Upper lobe of left lung (tissue), 6 donors: ENCODE measurements at regions not wholly inside any gene's neighbourhood (a gene's known extent, or its start where the extent isn't known, plus 50 kb on each side); places are given as distances from the start of the nearest gene placed in this dataset.

Experiments
- ATAC-seq, 2 donors: fragments of 200-7000 bp; cut with Tn5 transposase; one replicate each; pipeline ENCODE4 v1.9.1; 2022; ENCODE audit warnings: mild to moderate bottlenecking in 2 of 2, moderate library complexity in 2 of 2; ENCODE audit not compliant: low FRiP score in 2 of 2
- DNase-seq, 2 donors: peaks; one replicate each; pipeline ENCODE4 v3.0.0-alpha.2; 2019 to 2020
- H3K27ac ChIP-seq, 4 donors: fragments of 200-600 bp; sonication (generic); one replicate each; pipeline ENCODE4 v1.5.1; 2016 to 2019
- H3K27me3 ChIP-seq, 4 donors: fragments of 200-600 bp; sonication (generic); one replicate each; pipeline ENCODE4 v1.5.1; 2017 to 2019
- H3K36me3 ChIP-seq, 4 donors: fragments of 200-600 bp; sonication (generic); one replicate each; pipeline ENCODE4 v1.5.1; 2016 to 2019
- H3K4me1 ChIP-seq, 4 donors: fragments of 200-600 bp; sonication (generic); one replicate each; pipeline ENCODE4 v1.5.1; 2018 to 2019
- H3K4me3 ChIP-seq, 4 donors: fragments of 200-600 bp; sonication (generic); one replicate each; pipeline ENCODE4 v1.5.1; 2017 to 2019; ENCODE audit warnings: mild to moderate bottlenecking in 2 of 4, moderate library complexity in 1 of 4
- H3K9me3 ChIP-seq, 4 donors: fragments of 200-600 bp; sonication (generic); one replicate each; pipeline ENCODE4 v1.5.1; 2018 to 2019
- EP300 ChIP-seq, 4 donors: sonication (generic); formaldehyde crosslinking; IDR thresholded peaks; one replicate each; pipeline ENCODE4 v1.5.1; 2017; ENCODE audit warnings: antibody characterized with exemption in 4 of 4, control low read depth in 2 of 4
- POLR2A ChIP-seq, 4 donors: fragments of 450-650 bp; IDR thresholded peaks; one replicate each; pipeline ENCODE4 v1.5.1; 2016 to 2017; ENCODE audit warnings: antibody characterized with exemption in 4 of 4, mild to moderate bottlenecking in 2 of 4
- POLR2AphosphoS5 ChIP-seq, 2 donors: sonication (generic); formaldehyde crosslinking; IDR thresholded peaks; one replicate each; pipeline ENCODE4 v1.5.1; 2017; ENCODE audit warnings: antibody characterized with exemption in 2 of 2
- WGBS, 2 donors: methylation state at CpG; one replicate each; pipeline ENCODE4 v1.1.5; 2017 to 2018; 5-methylcytosine and 5-hydroxymethylcytosine counted together
- TF ChIP-seq, protein P1 (sequence below), 6 experiments: fragments of 450-650 bp in 4 of 6; fragments of 200-600 bp in 2 of 6; sonication (generic) in 2 of 6; IDR thresholded peaks; one replicate each; pipeline ENCODE4 v1.5.1; 2016 to 2019; ENCODE audit warnings: antibody characterized with exemption in 6 of 6
- donor health status: DM: no; HTN: no; CAD: no; lungs with moderate emphysema.
- donor health status: DM: no; HTN: yes; CAD: no; lungs with severe emphysema.

DNA sequence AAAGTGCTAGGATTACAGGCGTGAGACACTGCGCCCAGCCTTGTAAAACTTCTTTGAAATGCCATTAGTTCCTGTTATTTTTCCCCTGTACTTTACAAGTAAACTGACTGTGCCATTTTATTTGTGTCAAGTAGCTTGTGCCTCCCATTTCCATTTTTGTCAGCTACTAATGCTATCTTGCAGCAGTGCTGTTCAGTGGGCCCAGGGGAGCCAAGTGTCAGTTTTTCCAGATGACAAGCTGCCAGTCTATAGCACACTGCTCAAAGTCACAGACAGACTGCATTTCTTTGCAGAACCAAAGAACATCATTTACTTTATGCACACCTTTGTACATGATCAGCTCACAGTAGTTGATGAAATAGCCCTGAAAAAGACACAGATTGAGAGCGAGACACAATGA, 901.3 kb upstream of the CDH2 start:
- 84 to 89% methylated on average over 3 of the region's 3 CpGs for WGBS, 2 donors
- DNase-seq (no peak), ATAC-seq (no peak)

DNA sequence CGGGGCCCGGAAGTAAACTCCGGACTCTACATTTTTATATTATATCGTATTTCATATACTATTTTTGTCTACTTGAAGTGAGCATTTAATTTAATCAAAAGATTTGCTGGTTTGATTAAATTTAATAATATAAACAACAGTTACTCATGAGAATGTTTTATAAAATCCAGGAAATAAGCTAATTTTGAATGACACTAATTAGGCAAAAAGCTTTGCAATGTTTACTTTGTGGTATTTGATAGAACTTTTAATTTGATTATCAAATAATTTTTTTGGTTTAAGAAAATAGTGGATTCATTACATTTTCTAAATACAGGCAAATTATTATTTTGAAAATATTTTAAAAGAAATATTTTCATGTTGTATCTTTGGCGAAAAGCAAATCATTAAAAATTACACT, 900.4 kb upstream of the CDH2 start:
- 90 to 92% methylated on average over 5 of the region's 5 CpGs for WGBS, 2 donors
- Histone ChIP-seq H3K4me1 (no peaks in the 10 kb centered on the region), H3K36me3 (no peaks in the 10 kb centered on the region), H3K4me3 (no peak overlapping the region), H3K27me3 (no peaks in the 10 kb centered on the region), H3K9me3 (no peaks in the 10 kb centered on the region), H3K27ac (no peak overlapping the region)
- DNase-seq, result no peak
- TF ChIP-seq POLR2AphosphoS5 (IDR thresholded peaks at IDR 0.05), result no peak
- no peak for TF ChIP-seq POLR2A (IDR thresholded peaks at IDR 0.05)
- no peak for TF ChIP-seq EP300 (IDR thresholded peaks at IDR 0.05)
- TF ChIP-seq, protein P1, sequence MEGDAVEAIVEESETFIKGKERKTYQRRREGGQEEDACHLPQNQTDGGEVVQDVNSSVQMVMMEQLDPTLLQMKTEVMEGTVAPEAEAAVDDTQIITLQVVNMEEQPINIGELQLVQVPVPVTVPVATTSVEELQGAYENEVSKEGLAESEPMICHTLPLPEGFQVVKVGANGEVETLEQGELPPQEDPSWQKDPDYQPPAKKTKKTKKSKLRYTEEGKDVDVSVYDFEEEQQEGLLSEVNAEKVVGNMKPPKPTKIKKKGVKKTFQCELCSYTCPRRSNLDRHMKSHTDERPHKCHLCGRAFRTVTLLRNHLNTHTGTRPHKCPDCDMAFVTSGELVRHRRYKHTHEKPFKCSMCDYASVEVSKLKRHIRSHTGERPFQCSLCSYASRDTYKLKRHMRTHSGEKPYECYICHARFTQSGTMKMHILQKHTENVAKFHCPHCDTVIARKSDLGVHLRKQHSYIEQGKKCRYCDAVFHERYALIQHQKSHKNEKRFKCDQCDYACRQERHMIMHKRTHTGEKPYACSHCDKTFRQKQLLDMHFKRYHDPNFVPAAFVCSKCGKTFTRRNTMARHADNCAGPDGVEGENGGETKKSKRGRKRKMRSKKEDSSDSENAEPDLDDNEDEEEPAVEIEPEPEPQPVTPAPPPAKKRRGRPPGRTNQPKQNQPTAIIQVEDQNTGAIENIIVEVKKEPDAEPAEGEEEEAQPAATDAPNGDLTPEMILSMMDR (IDR thresholded peaks at IDR 0.05), result no peak
- ATAC-seq, result no peak

More for the DNA sequence above, 901.3 kb upstream of the CDH2 start:
- H3K36me3 ChIP-seq, result no peaks in the 10 kb centered on the region
- no peak overlapping the region for H3K4me3 ChIP-seq
- no peaks in the 10 kb centered on the region for H3K27me3 ChIP-seq
- TF ChIP-seq POLR2A (IDR thresholded peaks at IDR 0.05), result no peak
- TF ChIP-seq EP300 (IDR thresholded peaks at IDR 0.05), result no peak
- TF ChIP-seq POLR2AphosphoS5 (IDR thresholded peaks at IDR 0.05), result no peak
- TF ChIP-seq, protein P1 (IDR thresholded peaks at IDR 0.05), result no peak
- H3K27ac ChIP-seq, result no peak overlapping the region
- no peaks in the 10 kb centered on the region for H3K9me3 ChIP-seq
- H3K4me1 ChIP-seq, result no peaks in the 10 kb centered on the region

DNA sequence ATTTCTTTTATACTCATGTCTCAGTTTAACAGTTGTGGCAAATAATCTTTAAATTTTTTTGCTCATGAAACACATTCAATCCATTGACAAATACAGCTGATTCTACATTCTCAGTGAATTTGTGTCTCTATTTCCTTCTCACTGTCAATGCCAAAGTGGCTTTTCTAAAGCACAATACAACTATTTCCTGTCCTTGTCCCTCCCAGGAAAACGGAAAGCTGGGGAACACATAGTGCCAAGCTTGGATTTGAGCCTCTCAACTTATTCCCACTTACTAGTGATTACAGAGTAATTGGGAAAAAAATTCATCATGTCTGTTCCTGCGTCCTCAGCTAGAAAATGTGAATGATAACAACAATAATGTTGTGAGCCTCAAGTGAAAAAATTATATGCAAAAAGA, 899.7 kb upstream of the CDH2 start:
- no peaks in the 10 kb centered on the region for H3K27me3 ChIP-seq
- no peaks in the 10 kb centered on the region for H3K4me1 ChIP-seq
- no peaks in the 10 kb centered on the region for H3K36me3 ChIP-seq
- no peak overlapping the region for H3K4me3 ChIP-seq
- ATAC-seq (no peak), DNase-seq (no peak)
- H3K27ac ChIP-seq, result no peak overlapping the region
- WGBS, 2 donors, result 54 to 68% methylated on average over 2 of the region's 2 CpGs
- no peaks in the 10 kb centered on the region for H3K9me3 ChIP-seq
- TF ChIP-seq POLR2AphosphoS5 (IDR thresholded peaks at IDR 0.05), result no peak
- no peak for TF ChIP-seq POLR2A (IDR thresholded peaks at IDR 0.05)
- no peak for TF ChIP-seq EP300 (IDR thresholded peaks at IDR 0.05)
- TF ChIP-seq, protein P1 (IDR thresholded peaks at IDR 0.05), result no peak

DNA sequence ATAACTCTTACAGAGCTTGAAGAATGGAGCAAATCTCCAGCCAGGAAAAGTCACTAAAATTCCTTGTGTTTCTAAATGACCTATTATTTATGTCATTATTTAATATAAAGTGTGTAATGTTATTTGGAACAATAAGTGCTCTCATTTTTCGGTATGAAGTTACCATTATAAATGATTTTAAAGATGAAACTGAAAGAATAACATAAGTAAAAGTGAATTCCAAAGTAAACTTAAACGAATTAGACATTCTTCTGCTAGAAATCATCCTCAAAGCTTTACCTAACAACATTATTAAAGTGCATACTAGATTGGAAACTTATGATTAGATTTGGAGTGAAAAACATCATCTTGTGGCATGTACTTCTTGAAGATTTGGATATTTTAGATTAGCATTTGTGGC, 897.2 kb upstream of the CDH2 start:
- TF ChIP-seq POLR2AphosphoS5 (IDR thresholded peaks at IDR 0.05) (no peak), EP300 (IDR thresholded peaks at IDR 0.05) (no peak)
- WGBS, 2 donors, result 81 to 85% methylated on average over 2 of the region's 2 CpGs
- H3K4me3 ChIP-seq, result no peak overlapping the region
- no peak overlapping the region for H3K27ac ChIP-seq
- no peaks in the 10 kb centered on the region for H3K27me3 ChIP-seq
- H3K4me1 ChIP-seq, result no peaks in the 10 kb centered on the region
- no peak for ATAC-seq
- no peaks in the 10 kb centered on the region for H3K36me3 ChIP-seq
- no peak for DNase-seq
- no peaks in the 10 kb centered on the region for H3K9me3 ChIP-seq

DNA sequence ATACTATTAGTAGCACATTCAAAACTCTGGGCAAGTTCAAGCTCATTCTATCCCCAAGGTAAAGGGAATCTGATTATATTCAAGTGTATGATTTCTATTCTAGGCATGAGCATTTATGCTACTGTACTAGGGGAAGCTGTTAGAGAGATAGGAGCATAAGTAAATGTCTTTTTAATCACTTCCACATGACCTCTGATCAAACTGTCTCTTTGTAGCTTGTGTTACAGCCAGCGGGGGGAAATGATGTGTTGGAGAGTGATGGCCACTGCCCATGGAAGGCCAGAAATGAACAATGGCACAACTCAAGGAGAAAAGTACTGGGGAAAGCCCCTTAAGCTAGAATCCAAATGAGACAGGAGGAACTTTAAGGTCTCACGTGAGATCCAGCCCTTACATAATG, 894.9 kb upstream of the CDH2 start:
- TF ChIP-seq, protein P1 (IDR thresholded peaks at IDR 0.05), result no peak
- TF ChIP-seq POLR2AphosphoS5 (IDR thresholded peaks at IDR 0.05) (no peak), EP300 (IDR thresholded peaks at IDR 0.05) (no peak), POLR2A (IDR thresholded peaks at IDR 0.05) (no peak)
- DNase-seq, result no peak
- WGBS, 2 donors, result 51 to 69% methylated on average over 2 of the region's 2 CpGs
- Histone ChIP-seq H3K9me3 (no peaks in the 10 kb centered on the region), H3K27me3 (no peaks in the 10 kb centered on the region), H3K27ac (no peak overlapping the region), H3K36me3 (no peaks in the 10 kb centered on the region), H3K4me3 (no peak overlapping the region), H3K4me1 (no peaks in the 10 kb centered on the region)
- ATAC-seq, result no peak
